ENCODE measurements at regions not wholly inside any gene's neighbourhood (a gene's known extent, or its start where the extent isn't known, plus 50 kb on each side); places are given as distances from the start of the nearest gene placed in this dataset.

GRCh38 chr16:62676306-62676705, 640.1 kb upstream of the CDH8 start:
- Histone ChIP-seq H3K27me3 (no peaks in the 10 kb centered on the region), H3K36me3 (no peaks in the 10 kb centered on the region), H3K4me3 (no peak overlapping the region), H3K9me3 (peaks cover 12% of the 10 kb centered on the region), H3K4me1 (no peaks in the 10 kb centered on the region), H3K27ac (no peak overlapping the region)
- intact Hi-C loops (cut with DNase I) = no loop called here
- no peak for TF ChIP-seq CTCF (IDR thresholded peaks at IDR 0.05)
- DNase-seq (no peak), ATAC-seq (no peak)

- H3K36me3 ChIP-seq = no peaks in the 10 kb centered on the region
- no peak for TF ChIP-seq CTCF (IDR thresholded peaks at IDR 0.05)
- DNase-seq (no peak), ATAC-seq (no peak)
- no peak overlapping the region for H3K4me3 ChIP-seq
- H3K9me3 ChIP-seq = no peaks in the 10 kb centered on the region
- intact Hi-C loops (cut with DNase I) = no loop called here
- no peaks in the 10 kb centered on the region for H3K27me3 ChIP-seq
- H3K4me1 ChIP-seq = no peaks in the 10 kb centered on the region
- H3K27ac ChIP-seq = no peak overlapping the region
These were observed 629.0 kb upstream of the CDH8 start for GRCh38 chr16:62665269-62665668.

- no peak for TF ChIP-seq CTCF (IDR thresholded peaks at IDR 0.05)
- no peaks in the 10 kb centered on the region for H3K4me1 ChIP-seq
- no peaks in the 10 kb centered on the region for H3K36me3 ChIP-seq
- H3K9me3 ChIP-seq = no peaks in the 10 kb centered on the region
- no peaks in the 10 kb centered on the region for H3K27me3 ChIP-seq
- DNase-seq (no peak), ATAC-seq (no peak)
- intact Hi-C loops (cut with DNase I) = no loop called here
- H3K27ac ChIP-seq = no peak overlapping the region
- no peak overlapping the region for H3K4me3 ChIP-seq
These were observed 628.3 kb upstream of the CDH8 start for GRCh38 chr16:62664566-62664965.

- TF ChIP-seq CTCF (IDR thresholded peaks at IDR 0.05) = no peak
- H3K9me3 ChIP-seq = no peaks in the 10 kb centered on the region
- intact Hi-C loops (cut with DNase I) = no loop called here
- ATAC-seq (no peak), DNase-seq (no peak)
- no peaks in the 10 kb centered on the region for H3K4me1 ChIP-seq
- H3K27me3 ChIP-seq = no peaks in the 10 kb centered on the region
- no peak overlapping the region for H3K4me3 ChIP-seq
- H3K27ac ChIP-seq = no peak overlapping the region
- H3K36me3 ChIP-seq = no peaks in the 10 kb centered on the region
These were observed 625.2 kb upstream of the CDH8 start for GRCh38 chr16:62661435-62661834.

GRCh38 chr16:62657116-62657515, 620.9 kb upstream of the CDH8 start:
- Histone ChIP-seq H3K27me3 (no peaks in the 10 kb centered on the region), H3K4me1 (no peaks in the 10 kb centered on the region), H3K4me3 (no peak overlapping the region), H3K36me3 (no peaks in the 10 kb centered on the region), H3K27ac (no peak overlapping the region), H3K9me3 (no peaks in the 10 kb centered on the region)
- TF ChIP-seq CTCF (IDR thresholded peaks at IDR 0.05) = no peak
- no peak for ATAC-seq
- no peak for DNase-seq
- intact Hi-C loops (cut with DNase I) = no loop called here

GRCh38 chr16:62652441-62653120, 616.3 kb upstream of the CDH8 start:
- no peaks in the 10 kb centered on the region for H3K9me3 ChIP-seq
- DNase-seq = no peak
- no peak overlapping the region for H3K4me3 ChIP-seq
- H3K27me3 ChIP-seq = no peaks in the 10 kb centered on the region
- no peak overlapping the region for H3K27ac ChIP-seq
- no peak for TF ChIP-seq CTCF (IDR thresholded peaks at IDR 0.05)
- no peaks in the 10 kb centered on the region for H3K4me1 ChIP-seq
- no peaks in the 10 kb centered on the region for H3K36me3 ChIP-seq
- intact Hi-C loops (cut with DNase I) = no loop called here
- no peak for ATAC-seq

Measured in upper lobe of right lung (tissue), 1 donor.